A549 (cell line): ENCODE measurements at regions not wholly inside any gene's neighbourhood (a gene's known extent, or its start where the extent isn't known, plus 50 kb on each side); places are given as distances from the start of the nearest gene placed in this dataset.

ENCODE experiments used
- ATAC-seq, 2 experiments: fragments of 200-7000 bp in 1 of 2; fragments of >200 bp in 1 of 2; cut with Nextera tagmentation in 1 of 2; cut with Tn5 transposase in 1 of 2; 3 replicates each; pipeline versions ENCODE4 v1.8.0 to v1.9.1; 2018 to 2020; ENCODE audit warnings: mild to moderate bottlenecking in 1 of 2, moderate library complexity in 1 of 2
- CTCF ChIA-PET: fragments of 300-600 bp; sonication (Branson Sonifier 250); formaldehyde crosslinking; extraction: SDS; loops from one replicate; lab custom pipeline; 2021; ENCODE audit warnings: antibody characterized with exemption, inconsistent platforms; lab: Yijun Ruan, JAX
- POLR2A ChIA-PET: fragments of 350-600 bp; formaldehyde crosslinking; extraction: SDS; loops from one replicate; lab custom pipeline; 2021; ENCODE audit warnings: antibody characterized with exemption, inconsistent platforms; lab: Yijun Ruan, JAX
- DNase-seq, 2 experiments: peaks; one replicate each; pipeline versions ENCODE4 v3.0.0 to v3.0.0-alpha.2; 2011 to 2016; ENCODE audit warnings: low read depth in 1 of 2, low spot score in 1 of 2
- FAIRE-seq: peaks from 2 replicates; lab custom pipeline; 2011; peaks lifted over from hg19 to GRCh38; lab: Jason Lieb, UNC
- H3K27ac ChIP-seq, 2 experiments: fragments of >200 bp; sonication (Bioruptor Twin); formaldehyde crosslinking; 3 replicates each; pipeline ENCODE4 v1.5.1; 2016 to 2017
- H3K4me1 ChIP-seq: fragments of >200 bp; sonication (Bioruptor Twin); formaldehyde crosslinking; 3 replicates; pipeline ENCODE4 v1.6.1; 2016
- H3K4me2 ChIP-seq: fragments of >200 bp; sonication (Bioruptor Twin); formaldehyde crosslinking; 3 replicates; pipeline ENCODE4 v1.6.1; 2016
- H3K4me3 ChIP-seq: fragments of >200 bp; sonication (Bioruptor Twin); formaldehyde crosslinking; 3 replicates; pipeline ENCODE4 v1.5.1; 2016
- H3K9me3 ChIP-seq: fragments of >200 bp; sonication (Bioruptor Twin); formaldehyde crosslinking; 3 replicates; pipeline ENCODE4 v1.6.1; 2016
- EHMT2 ChIP-seq: fragments of 200-600 bp; sonication (generic); IDR thresholded peaks from 2 replicates; pipeline ENCODE4 v1.6.1; 2016; ENCODE audit warnings: antibody characterized with exemption, low read depth, mild to moderate bottlenecking, moderate library complexity
- FOSL2 ChIP-seq, 2 experiments: fragments of 450-650 bp in 1 of 2; fragments of >200 bp in 1 of 2; sonication (Bioruptor Twin) in 1 of 2; formaldehyde crosslinking; IDR thresholded peaks; 2 replicates each; pipeline versions ENCODE4 v1.5.0 to v1.6.1; 2016 to 2020; ENCODE audit warnings: mild to moderate bottlenecking in 1 of 2, moderate library complexity in 1 of 2
- HEYL ChIP-seq: fragments of 250-450 bp; sonication (Bioruptor Pico); IDR thresholded peaks from 2 replicates; pipeline ENCODE4 v1.8.0; 2021; ENCODE audit warnings: mild to moderate bottlenecking, moderate library complexity
- HOXA7 ChIP-seq: fragments of 250-450 bp; sonication (Bioruptor Pico); IDR thresholded peaks from 2 replicates; pipeline ENCODE4 v1.5.0; 2020; ENCODE audit warnings: mild to moderate bottlenecking, moderate library complexity
- KDM5A ChIP-seq: fragments of 200-600 bp; sonication (generic); IDR thresholded peaks from 2 replicates; pipeline ENCODE4 v1.6.1; 2016; ENCODE audit warnings: antibody characterized with exemption, mild to moderate bottlenecking
- RFX5 ChIP-seq: fragments of 450-650 bp; IDR thresholded peaks from 2 replicates; pipeline ENCODE4 v1.7.1; 2014; ENCODE audit warnings: antibody characterized with exemption, mild to moderate bottlenecking, moderate library complexity
- WGBS: methylation state at CpG from one replicate; pipeline ENCODE4 v1.1.6; 2017; ENCODE audit errors: missing lambda C conversion rate; 5-methylcytosine and 5-hydroxymethylcytosine counted together
- small RNA-seq, 6 experiments: library from RNA; depleted of rRNA; stranded (forward); fragments of <200 nt; gene quantifications; one replicate each; pipeline ENCODE3, GENCODE V24; 2012

GRCh38 chr4:16952462-16952871 is 54.0 kb upstream of the LDB2 start:
- WGBS: 13% methylated on average over 8 of the region's 8 CpGs
- POLR2A ChIA-PET: no interaction called here
- TF ChIP-seq EHMT2 (no peak), HEYL (CRISPR knock-in tag) (no peak), HOXA7 (CRISPR knock-in tag) (no peak), RFX5 (no peak), FOSL2 (IDR thresholded peaks at IDR 0.05) (no peak), FOSL2 (CRISPR knock-in tag; IDR thresholded peaks at IDR 0.05) (no peak), KDM5A (no peak)
- no peaks in the 10 kb centered on the region for H3K4me1 ChIP-seq
- no peak for DNase-seq
- FAIRE-seq: no peak
- no peak overlapping the region for H3K4me2 ChIP-seq
- ATAC-seq: no peak
- no peak overlapping the region for H3K27ac ChIP-seq
- CTCF ChIA-PET: no interaction called here
- no peaks in the 10 kb centered on the region for H3K9me3 ChIP-seq
- no peak overlapping the region for H3K4me3 ChIP-seq

Small RNAs in the stretch of these regions (small RNA-seq; reads per million reads assigned to genes)
- 0 reads per million in 6 experiments for gene MTND5P4
- 0 to 0.04 (median 0) reads per million in 6 experiments for gene SNORA75B
